ENCODE measurements at regions not wholly inside any gene's neighbourhood (a gene's known extent, or its start where the extent isn't known, plus 50 kb on each side); places are given as distances from the start of the nearest gene placed in this dataset.

- Histone ChIP-seq H2AFZ (replicated peaks; ENCODE audit: low read length, poor library complexity) (no peak overlapping the region), H4K20me1 (ENCODE audit: insufficient read depth, low read length) (no peaks in the 10 kb centered on the region), H2BK20ac (ENCODE audit: low read depth, low read length) (no peak overlapping the region), H3K4ac (ENCODE audit: low read depth, low read length) (no peak overlapping the region), H3K27ac (ENCODE audit: insufficient read depth, low read length) (no peak overlapping the region), H3K27me3 (ENCODE audit: control insufficient read depth, insufficient read depth, low read length) (no peaks in the 10 kb centered on the region), H3K36me3 (ENCODE audit: control insufficient read depth, insufficient read depth, low read length) (no peaks in the 10 kb centered on the region), H3K9me1 (ENCODE audit: insufficient read depth, low read length) (no peaks in the 10 kb centered on the region), H3K4me1 (ENCODE audit: control insufficient read depth, insufficient read depth, low read length) (no peaks in the 10 kb centered on the region), H2BK15ac (ENCODE audit: low read depth, low read length) (no peak overlapping the region), H3K56ac (ENCODE audit: extremely low read depth, insufficient read depth, low read length) (no peak overlapping the region), H3K79me1 (ENCODE audit: low read depth in 1 of 2, low read length in 2 of 2) (no peaks in the 10 kb centered on the region), H4K91ac (ENCODE audit: insufficient read depth, low read depth, low read length) (no peak overlapping the region), H3K23ac (ENCODE audit: low read depth, low read length) (no peak overlapping the region), H4K8ac (ENCODE audit: low read depth in 2 of 2, low read length in 2 of 2) (no peak overlapping the region), H3K14ac (replicated peaks; ENCODE audit: low read depth, low read length) (no peak overlapping the region), H3K9me3 (ENCODE audit: control insufficient read depth, insufficient read depth, low read length) (no peaks in the 10 kb centered on the region), H2BK5ac (ENCODE audit: low read depth, low read length, poor library complexity, severe bottlenecking) (no peak overlapping the region), H3K4me3 (ENCODE audit: insufficient read depth, low read depth, low read length) (no peak overlapping the region), H3K9ac (ENCODE audit: low read depth, low read length) (no peak overlapping the region), H4K5ac (ENCODE audit: low read depth, low read length) (no peak overlapping the region), H2AK5ac (ENCODE audit: low read depth, low read length) (no peak overlapping the region), H3K4me2 (ENCODE audit: low read depth, low read length) (no peak overlapping the region), H3K18ac (ENCODE audit: low read depth, low read length) (no peak overlapping the region), H2AK9ac (replicated peaks; ENCODE audit: low read depth, low read length, poor library complexity) (no peak overlapping the region), H2BK120ac (ENCODE audit: low read depth, low read length) (no peak overlapping the region)
- intact Hi-C loops (cut with micrococcal nuclease) = no loop called here
- ATAC-seq (ENCODE audit: low read depth) = no peak
- ChIA-PET POLR2A (ENCODE audit: unreplicated experiment) (no interaction called here), CTCF (no interaction called here)
- in situ Hi-C loops (cut with MboI; ENCODE audit: low sequenced_read_pairs) = no loop called here
- WGBS, 2 experiments (ENCODE audit: extremely low coverage in 2 of 2, insufficient read length in 1 of 2) = no CpG with 5 or more reads among the region's 4 CpGs
- DNase-seq = no peak
- dilution Hi-C loops (cut with HindIII; ENCODE audit: low sequenced_read_pairs, unreplicated experiment) = no loop called here
- no peak for TF ChIP-seq FOS (IDR thresholded peaks at IDR 0.05; ENCODE audit: low read depth, low read length)
- no peak for TF ChIP-seq POLR2A (IDR thresholded peaks at IDR 0.05; ENCODE audit: low read depth, low read length)
- no peak for TF ChIP-seq SMC3 (IDR thresholded peaks at IDR 0.05; ENCODE audit: low read depth, low read length)
- no peak for TF ChIP-seq CHD1 (IDR thresholded peaks at IDR 0.05; ENCODE audit: low read depth, low read length)
- TF ChIP-seq MAZ (IDR thresholded peaks at IDR 0.05; ENCODE audit: borderline replicate concordance, low read depth, low read length) = no peak
- TF ChIP-seq, protein P1, sequence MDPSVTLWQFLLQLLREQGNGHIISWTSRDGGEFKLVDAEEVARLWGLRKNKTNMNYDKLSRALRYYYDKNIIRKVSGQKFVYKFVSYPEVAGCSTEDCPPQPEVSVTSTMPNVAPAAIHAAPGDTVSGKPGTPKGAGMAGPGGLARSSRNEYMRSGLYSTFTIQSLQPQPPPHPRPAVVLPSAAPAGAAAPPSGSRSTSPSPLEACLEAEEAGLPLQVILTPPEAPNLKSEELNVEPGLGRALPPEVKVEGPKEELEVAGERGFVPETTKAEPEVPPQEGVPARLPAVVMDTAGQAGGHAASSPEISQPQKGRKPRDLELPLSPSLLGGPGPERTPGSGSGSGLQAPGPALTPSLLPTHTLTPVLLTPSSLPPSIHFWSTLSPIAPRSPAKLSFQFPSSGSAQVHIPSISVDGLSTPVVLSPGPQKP (IDR thresholded peaks at IDR 0.05; ENCODE audit: borderline replicate concordance, low read depth, low read length) = no peak
- TF ChIP-seq RAD21 (IDR thresholded peaks at IDR 0.05; ENCODE audit: low read length) = no peak
- TF ChIP-seq BHLHE40 (IDR thresholded peaks at IDR 0.05; ENCODE audit: low read depth, low read length) = no peak
- no TSS peak for BruUV-seq (replicated peaks)
Observed at GRCh38 chr11:80720295-80720694, 1279.5 kb upstream of the TENM4 start.
